DMS 273 (cell line): ENCODE measurements at regions not wholly inside any gene's neighbourhood (a gene's known extent, or its start where the extent isn't known, plus 50 kb on each side); places are given as distances from the start of the nearest gene placed in this dataset.

Experiments used
- DNase-seq: peaks from one replicate; lab custom pipeline; 2025; ENCODE audit not compliant: unreplicated experiment; lab: John Stamatoyannopoulos, UW

GRCh38 chr16:47787696-47788095 is 326.6 kb downstream of the PHKB start:
- peak; percentile 16 for DNase-seq

GRCh38 chr16:47781673-47782072 is 320.5 kb downstream of the PHKB start:
- no peak for DNase-seq

GRCh38 chr16:47780213-47780875 is 319.2 kb downstream of the PHKB start:
- no peak for DNase-seq

GRCh38 chr16:47779201-47780016 is 318.3 kb downstream of the PHKB start:
- no peak for DNase-seq

GRCh38 chr16:47778106-47778801 is 317.1 kb downstream of the PHKB start:
- DNase-seq = no peak

- no peak for DNase-seq
These were observed 316.1 kb downstream of the PHKB start for GRCh38 chr16:47777220-47777619.

- DNase-seq = no peak
These were observed 313.5 kb downstream of the PHKB start for GRCh38 chr16:47774661-47775060.

- no peak for DNase-seq
These were observed 292.5 kb downstream of the PHKB start for GRCh38 chr16:47753659-47754058.
